Keratinocyte (primary cell): ENCODE measurements at regions not wholly inside any gene's neighbourhood (a gene's known extent, or its start where the extent isn't known, plus 50 kb on each side); places are given as distances from the start of the nearest gene placed in this dataset.

ENCODE experiments used
- DNase-seq: peaks from one replicate; pipeline ENCODE4 v3.0.0-alpha.2; 2011; ENCODE audit warnings: low read depth, missing footprints, low spot score
- FAIRE-seq: peaks from 2 replicates; lab custom pipeline; 2011; peaks lifted over from hg19 to GRCh38; lab: Jason Lieb, UNC
- H2AFZ ChIP-seq: 2 replicates; pipeline ENCODE4 v1.6.0; 2012; ENCODE audit warnings: low read length, control low read depth, inconsistent platforms; ENCODE audit not compliant: control insufficient read depth
- H3K27ac ChIP-seq: 2 replicates; pipeline ENCODE4 v1.5.1; 2011; ENCODE audit warnings: low read length; ENCODE audit not compliant: control insufficient read depth, insufficient read depth
- H3K27me3 ChIP-seq: 3 replicates; pipeline ENCODE4 v1.6.0; 2011; ENCODE audit warnings: low read length; ENCODE audit not compliant: control insufficient read depth, insufficient read depth; ENCODE audit errors: extremely low read depth
- H3K36me3 ChIP-seq, 2 experiments: 2 replicates in 1 of 2; 3 replicates in 1 of 2; pipeline ENCODE4 v1.5.1; 2011; ENCODE audit warnings: low read length in 2 of 2, mild to moderate bottlenecking in 1 of 2; ENCODE audit not compliant: control insufficient read depth in 2 of 2, insufficient read depth in 2 of 2; ENCODE audit errors: extremely low read depth in 1 of 2
- H3K4me1 ChIP-seq: 3 replicates; pipeline ENCODE4 v1.5.1; 2011; ENCODE audit warnings: low read length; ENCODE audit not compliant: control insufficient read depth, insufficient read depth; ENCODE audit errors: extremely low read depth
- H3K4me2 ChIP-seq: 3 replicates; pipeline ENCODE4 v1.6.0; 2011; ENCODE audit warnings: low read depth, low read length; ENCODE audit not compliant: control insufficient read depth, insufficient read depth; ENCODE audit errors: extremely low read depth
- H3K4me3 ChIP-seq, 3 experiments: fragments of 200-600 bp in 1 of 3; sonication (generic) in 1 of 3; 2 replicates in 2 of 3; 3 replicates in 1 of 3; pipeline ENCODE4 v1.5.1; 2011 to 2016; ENCODE audit warnings: low read length in 3 of 3, mild to moderate bottlenecking in 3 of 3, control low read depth in 2 of 3, inconsistent platforms in 1 of 3, low read depth in 1 of 3, mixed read lengths in 1 of 3, mixed run types in 1 of 3, moderate library complexity in 1 of 3; ENCODE audit not compliant: control insufficient read depth in 2 of 3, insufficient read depth in 2 of 3; ENCODE audit errors: extremely low read depth in 1 of 3
- H3K79me2 ChIP-seq: 2 replicates; pipeline ENCODE4 v1.6.0; 2012; ENCODE audit warnings: low read length; ENCODE audit not compliant: control insufficient read depth, insufficient read depth
- H3K9ac ChIP-seq: 3 replicates; pipeline ENCODE4 v1.6.0; 2011; ENCODE audit warnings: low read length; ENCODE audit not compliant: control insufficient read depth, insufficient read depth; ENCODE audit errors: extremely low read depth
- H3K9me1 ChIP-seq: 3 replicates; pipeline ENCODE4 v1.6.0; 2011; ENCODE audit warnings: low read length; ENCODE audit not compliant: control insufficient read depth, insufficient read depth; ENCODE audit errors: extremely low read depth
- H3K9me3 ChIP-seq: 2 replicates; pipeline ENCODE4 v1.5.1; 2012; ENCODE audit warnings: low read depth, low read length; ENCODE audit not compliant: control insufficient read depth
- H4K20me1 ChIP-seq: 3 replicates; pipeline ENCODE4 v1.6.0; 2011; ENCODE audit warnings: low read length; ENCODE audit not compliant: control insufficient read depth, insufficient read depth; ENCODE audit errors: extremely low read depth
- EZH2 ChIP-seq: IDR thresholded peaks from one replicate; pipeline ENCODE4 v1.6.1; 2012; ENCODE audit warnings: inconsistent platforms, mild to moderate bottlenecking, low read length, moderate library complexity
- dilution Hi-C: fragments of 300-500 bp; cut with MboI; formaldehyde crosslinking; loops from one replicate; pipeline ENCODE4 v1.7.0; 2020; ENCODE audit warnings: low sequenced_read_pairs; ENCODE audit not compliant: extremely low pct_ligation_motif_present
- TF ChIP-seq, protein P1 (sequence below), 3 experiments: IDR thresholded peaks in 1 of 3; conservative IDR thresholded peaks in 1 of 3; optimal IDR thresholded peaks in 1 of 3; 2 replicates in 2 of 3; 3 replicates in 1 of 3; pipeline versions ENCODE3 to v1.5.1; 2011; ENCODE audit warnings: low read length in 3 of 3, mild to moderate bottlenecking in 3 of 3, moderate library complexity in 2 of 3, control low read depth in 1 of 3, inconsistent platforms in 1 of 3; ENCODE audit not compliant: insufficient read depth in 2 of 3; ENCODE audit errors: extremely low read depth in 1 of 3

DNA sequence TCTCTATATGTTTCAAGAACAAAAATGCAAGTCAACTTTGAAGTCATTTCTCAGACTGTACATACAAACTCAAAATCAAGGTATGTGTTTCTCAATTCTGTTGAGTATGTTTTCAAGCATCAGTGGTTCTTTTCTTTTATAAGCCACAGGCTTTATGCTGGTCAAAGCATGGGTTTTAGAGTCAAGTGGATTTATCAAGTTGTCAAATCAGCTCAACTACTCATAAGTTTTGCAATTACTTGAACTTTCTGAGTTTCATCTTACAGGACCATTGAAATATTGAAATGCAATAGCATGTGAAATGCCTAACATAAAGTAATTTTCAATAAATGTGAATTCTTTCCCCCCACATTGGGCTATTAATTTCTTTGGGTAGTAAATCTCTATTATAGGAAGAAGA, 239.9 kb upstream of the DKK2 start:
- Histone ChIP-seq H3K27me3 (no peaks in the 10 kb centered on the region), H4K20me1 (no peaks in the 10 kb centered on the region), H3K4me1 (peaks cover 14% of the 10 kb centered on the region), H2AFZ (no peak overlapping the region), H3K9me3 (no peaks in the 10 kb centered on the region), H3K27ac (no peak overlapping the region), H3K79me2 (no peaks in the 10 kb centered on the region), H3K4me3 (no peak overlapping the region), H3K9me1 (no peaks in the 10 kb centered on the region), H3K9ac (no peak overlapping the region), H3K36me3 (no peaks in the 10 kb centered on the region), H3K4me2 (no peak overlapping the region)
- no peak for FAIRE-seq
- DNase-seq = no peak
- TF ChIP-seq EZH2 = no peak
- TF ChIP-seq, protein P1, sequence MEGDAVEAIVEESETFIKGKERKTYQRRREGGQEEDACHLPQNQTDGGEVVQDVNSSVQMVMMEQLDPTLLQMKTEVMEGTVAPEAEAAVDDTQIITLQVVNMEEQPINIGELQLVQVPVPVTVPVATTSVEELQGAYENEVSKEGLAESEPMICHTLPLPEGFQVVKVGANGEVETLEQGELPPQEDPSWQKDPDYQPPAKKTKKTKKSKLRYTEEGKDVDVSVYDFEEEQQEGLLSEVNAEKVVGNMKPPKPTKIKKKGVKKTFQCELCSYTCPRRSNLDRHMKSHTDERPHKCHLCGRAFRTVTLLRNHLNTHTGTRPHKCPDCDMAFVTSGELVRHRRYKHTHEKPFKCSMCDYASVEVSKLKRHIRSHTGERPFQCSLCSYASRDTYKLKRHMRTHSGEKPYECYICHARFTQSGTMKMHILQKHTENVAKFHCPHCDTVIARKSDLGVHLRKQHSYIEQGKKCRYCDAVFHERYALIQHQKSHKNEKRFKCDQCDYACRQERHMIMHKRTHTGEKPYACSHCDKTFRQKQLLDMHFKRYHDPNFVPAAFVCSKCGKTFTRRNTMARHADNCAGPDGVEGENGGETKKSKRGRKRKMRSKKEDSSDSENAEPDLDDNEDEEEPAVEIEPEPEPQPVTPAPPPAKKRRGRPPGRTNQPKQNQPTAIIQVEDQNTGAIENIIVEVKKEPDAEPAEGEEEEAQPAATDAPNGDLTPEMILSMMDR (optimal IDR thresholded peaks at IDR 0.05 in 1 of 3, IDR thresholded peaks at IDR 0.05 in 1 of 3, conservative IDR thresholded peaks at IDR 0.05 in 1 of 3; ENCODE audit: extremely low read depth in 1 of 3, insufficient read depth in 2 of 3, low read length in 3 of 3) = no peak
- dilution Hi-C loops = no loop called here

DNA sequence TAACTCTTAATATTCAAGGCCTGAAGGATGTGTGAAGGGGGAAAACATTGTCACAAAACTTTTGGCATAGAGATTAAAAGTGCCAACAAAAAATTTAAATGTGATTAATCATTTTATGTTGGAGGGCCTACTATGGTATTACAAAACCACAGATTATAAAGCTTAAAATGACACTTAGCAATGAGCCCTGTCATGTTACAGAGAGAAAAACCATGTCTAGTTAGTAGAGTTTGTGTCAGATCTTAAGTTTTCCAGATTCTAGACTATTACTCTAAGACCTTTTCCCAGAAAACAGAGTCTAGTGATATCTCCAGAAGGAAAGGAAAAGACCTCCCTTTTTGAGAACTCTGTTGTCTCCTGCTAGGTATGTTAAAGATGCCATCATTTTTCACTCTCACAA, 239.1 kb upstream of the DKK2 start:
- Histone ChIP-seq H3K27me3 (no peaks in the 10 kb centered on the region), H3K4me3 (no peak overlapping the region), H3K27ac (no peak overlapping the region), H3K36me3 (no peaks in the 10 kb centered on the region), H3K4me2 (no peak overlapping the region), H2AFZ (no peak overlapping the region), H4K20me1 (no peaks in the 10 kb centered on the region), H3K79me2 (no peaks in the 10 kb centered on the region), H3K9ac (no peak overlapping the region), H3K4me1 (peaks cover 14% of the 10 kb centered on the region), H3K9me3 (no peaks in the 10 kb centered on the region), H3K9me1 (no peaks in the 10 kb centered on the region)
- TF ChIP-seq EZH2 = no peak
- TF ChIP-seq, protein P1 (optimal IDR thresholded peaks at IDR 0.05 in 1 of 3, IDR thresholded peaks at IDR 0.05 in 1 of 3, conservative IDR thresholded peaks at IDR 0.05 in 1 of 3; ENCODE audit: extremely low read depth in 1 of 3, insufficient read depth in 2 of 3, low read length in 3 of 3) = no peak
- dilution Hi-C loops = no loop called here
- FAIRE-seq (no peak), DNase-seq (no peak)
